Medulla oblongata (tissue), 1 donor: ENCODE measurements at regions not wholly inside any gene's neighbourhood (a gene's known extent, or its start where the extent isn't known, plus 50 kb on each side); places are given as distances from the start of the nearest gene placed in this dataset.
"Not testable (repeated sequence)": the region's sequence is repeated elsewhere in the genome, so short reads cannot be mapped to it uniquely, and the experiment has no call there.

ENCODE experiments used
- DNase-seq: peaks from one replicate; pipeline ENCODE4 v3.0.0-alpha.2; 2015; ENCODE audit errors: extremely low spot score

- peak; percentile 9 for DNase-seq
Measured at GRCh38 chr5:39755986-39756385, 331.2 kb upstream of the DAB2 start.

GRCh38 chr5:39755452-39755851 is 330.7 kb upstream of the DAB2 start:
- no peak for DNase-seq

GRCh38 chr5:39753747-39754146 is 329.0 kb upstream of the DAB2 start:
- not testable (repeated sequence) for DNase-seq

GRCh38 chr5:39750661-39751060 is 325.9 kb upstream of the DAB2 start:
- DNase-seq = no peak

- DNase-seq = no peak
Measured at GRCh38 chr5:39742916-39743315, 318.1 kb upstream of the DAB2 start.

- DNase-seq = no peak
Measured at GRCh38 chr5:39740404-39740803, 315.6 kb upstream of the DAB2 start.

- no peak for DNase-seq
Measured at GRCh38 chr5:39732166-39732565, 307.4 kb upstream of the DAB2 start.

- DNase-seq = no peak
Measured at GRCh38 chr5:39730699-39731098, 305.9 kb upstream of the DAB2 start.

- DNase-seq = no peak
Measured at GRCh38 chr5:39730006-39730405, 305.2 kb upstream of the DAB2 start.

GRCh38 chr5:39726467-39726866 is 301.7 kb upstream of the DAB2 start:
- DNase-seq = no peak

GRCh38 chr5:39721394-39721793 is 296.6 kb upstream of the DAB2 start:
- DNase-seq = no peak

GRCh38 chr5:39720136-39720535 is 295.4 kb upstream of the DAB2 start:
- no peak for DNase-seq

GRCh38 chr5:39717176-39717897 is 292.6 kb upstream of the DAB2 start:
- no peak for DNase-seq

GRCh38 chr5:39716532-39717028 is 291.8 kb upstream of the DAB2 start:
- DNase-seq = peak; percentile 5

GRCh38 chr5:39714036-39714698 is 289.4 kb upstream of the DAB2 start:
- peak; percentile 63 for DNase-seq

- DNase-seq = no peak
Measured at GRCh38 chr5:39713250-39713916, 288.6 kb upstream of the DAB2 start.

GRCh38 chr5:39712316-39713249 is 287.8 kb upstream of the DAB2 start:
- DNase-seq = no peak

- DNase-seq = no peak
Measured at GRCh38 chr5:39711821-39712220, 287.0 kb upstream of the DAB2 start.

- DNase-seq = no peak
Measured at GRCh38 chr5:39709032-39709431, 284.3 kb upstream of the DAB2 start.

- no peak for DNase-seq
Measured at GRCh38 chr5:39702928-39703327, 278.1 kb upstream of the DAB2 start.

GRCh38 chr5:39700523-39700922 is 275.7 kb upstream of the DAB2 start:
- DNase-seq = no peak
